D341Med (cell line): ENCODE measurements at regions not wholly inside any gene's neighbourhood (a gene's known extent, or its start where the extent isn't known, plus 50 kb on each side); places are given as distances from the start of the nearest gene placed in this dataset.

ENCODE experiments used
- DNase-seq: peaks from one replicate; pipeline ENCODE4 v3.0.0; 2012; ENCODE audit warnings: low spot score

GRCh38 chr1:34479731-34480130 is 275.1 kb upstream of the GJB5 start:
- no peak for DNase-seq

- DNase-seq, result no peak
These were observed 266.7 kb upstream of the GJB5 start for GRCh38 chr1:34488080-34488708.

- DNase-seq, result no peak
These were observed 254.4 kb upstream of the GJB5 start for GRCh38 chr1:34500451-34500850.

- DNase-seq, result no peak
These were observed 243.0 kb upstream of the GJB5 start for GRCh38 chr1:34511802-34512201.

GRCh38 chr1:34518146-34518699 is 236.6 kb upstream of the GJB5 start:
- no peak for DNase-seq

GRCh38 chr1:34520111-34520510 is 234.7 kb upstream of the GJB5 start:
- no peak for DNase-seq

- no peak for DNase-seq
These were observed 230.1 kb upstream of the GJB5 start for GRCh38 chr1:34524783-34525182.

GRCh38 chr1:34529935-34530859 is 224.7 kb upstream of the GJB5 start:
- DNase-seq, result no peak

GRCh38 chr1:34532113-34532512 is 222.7 kb upstream of the GJB5 start:
- DNase-seq, result no peak

GRCh38 chr1:34538481-34538880 is 216.4 kb upstream of the GJB5 start:
- DNase-seq, result no peak

GRCh38 chr1:34547046-34547674 is 207.7 kb upstream of the GJB5 start:
- no peak for DNase-seq

GRCh38 chr1:34549199-34549598 is 205.6 kb upstream of the GJB5 start:
- no peak for DNase-seq

- no peak for DNase-seq
These were observed 176.5 kb upstream of the GJB5 start for GRCh38 chr1:34578306-34578705.

GRCh38 chr1:34582356-34582755 is 172.5 kb upstream of the GJB5 start:
- DNase-seq, result no peak

- DNase-seq, result no peak
These were observed 167.1 kb upstream of the GJB5 start for GRCh38 chr1:34587761-34588160.

GRCh38 chr1:34590211-34590623 is 164.6 kb upstream of the GJB5 start:
- DNase-seq, result no peak

- no peak for DNase-seq
These were observed 162.9 kb upstream of the GJB5 start for GRCh38 chr1:34591751-34592629.

GRCh38 chr1:34597877-34598514 is 156.9 kb upstream of the GJB5 start:
- DNase-seq, result peak; percentile 58

- no peak for DNase-seq
These were observed 151.9 kb upstream of the GJB5 start for GRCh38 chr1:34602907-34603306.

- no peak for DNase-seq
These were observed 151.3 kb upstream of the GJB5 start for GRCh38 chr1:34603594-34603993.

GRCh38 chr1:34606504-34606903 is 148.3 kb upstream of the GJB5 start:
- no peak for DNase-seq
